Testis (tissue), 2 donors: ENCODE measurements at regions not wholly inside any gene's neighbourhood (a gene's known extent, or its start where the extent isn't known, plus 50 kb on each side); places are given as distances from the start of the nearest gene placed in this dataset.

Experiments
- CTCF ChIP-seq, 3 experiments: fragments of 450-650 bp in 2 of 3; fragments of 200-600 bp in 1 of 3; sonication (generic) in 1 of 3; IDR thresholded peaks; one replicate each; pipeline ENCODE4 v1.5.1; 2016 to 2019; ENCODE audit warnings: antibody characterized with exemption in 3 of 3, mild to moderate bottlenecking in 2 of 3, moderate library complexity in 1 of 3
- POLR2A ChIP-seq: fragments of 450-650 bp; IDR thresholded peaks from one replicate; pipeline ENCODE4 v1.6.1; 2017; ENCODE audit warnings: antibody characterized with exemption, mild to moderate bottlenecking, moderate library complexity

GRCh38 chrX:116230130-116230898 is 59.8 kb downstream of the AGTR2 start:
- no peak for TF ChIP-seq POLR2A
- no peak for TF ChIP-seq CTCF (IDR thresholded peaks at IDR 0.05)
